NK-92 treated with Interleukin-12 subunit alpha and Interleukin-12 subunit beta, amount 100 ng/mL, for 24 hours (cell line): ENCODE measurements at regions not wholly inside any gene's neighbourhood (a gene's known extent, or its start where the extent isn't known, plus 50 kb on each side); places are given as distances from the start of the nearest gene placed in this dataset.

ENCODE experiments used
- DNase-seq: peaks from one replicate; lab custom pipeline; 2025; lab: John Stamatoyannopoulos, UW

DNA sequence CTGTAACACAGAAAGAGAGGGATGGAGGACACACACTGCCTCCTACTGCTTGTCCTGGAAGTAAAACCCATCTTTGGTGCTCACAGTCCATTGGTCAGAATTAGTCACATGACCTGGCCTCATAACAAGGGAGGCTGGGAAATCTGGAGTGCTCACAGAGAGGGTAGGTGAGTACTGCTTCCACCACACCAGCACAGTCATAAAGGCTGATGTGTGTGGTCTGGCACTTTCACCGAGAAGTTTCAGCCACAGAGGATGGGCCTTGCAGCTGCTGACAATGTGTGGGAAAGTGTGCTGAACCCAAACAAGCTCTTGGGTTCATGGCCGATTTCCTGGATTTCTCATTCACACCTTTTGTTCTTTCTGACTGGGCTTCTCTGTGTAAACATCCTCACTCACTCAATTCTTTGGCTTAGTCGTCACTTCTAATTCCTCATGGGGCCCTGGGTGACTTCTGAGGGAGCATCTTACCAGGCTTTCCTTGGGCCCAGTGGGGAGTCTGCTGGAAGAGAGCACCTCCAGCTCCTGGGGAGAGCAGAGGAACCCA lies 100.7 kb downstream of the ASB7 start:
- peak; percentile 61 for DNase-seq

DNA sequence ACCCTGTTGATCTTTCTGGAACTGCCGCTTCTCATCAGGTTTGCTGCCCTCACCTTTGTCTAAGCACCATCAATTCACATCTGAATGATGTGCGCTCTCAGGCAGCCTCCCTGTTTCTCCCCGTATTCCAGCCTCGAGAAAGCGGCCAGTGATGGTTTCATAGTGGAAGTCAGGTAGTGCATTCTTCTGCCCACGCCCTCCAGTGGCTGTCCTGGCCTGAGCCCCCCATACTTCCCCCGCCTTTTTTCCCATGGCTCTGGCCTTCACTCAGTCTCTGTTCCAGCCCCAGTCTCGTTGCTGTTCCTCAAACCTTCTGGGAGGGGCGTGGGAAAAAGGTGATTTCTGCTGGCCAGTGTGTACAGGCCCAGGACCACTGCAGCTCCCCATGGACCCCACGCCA lies 101.3 kb downstream of the ASB7 start:
- no peak for DNase-seq

DNA sequence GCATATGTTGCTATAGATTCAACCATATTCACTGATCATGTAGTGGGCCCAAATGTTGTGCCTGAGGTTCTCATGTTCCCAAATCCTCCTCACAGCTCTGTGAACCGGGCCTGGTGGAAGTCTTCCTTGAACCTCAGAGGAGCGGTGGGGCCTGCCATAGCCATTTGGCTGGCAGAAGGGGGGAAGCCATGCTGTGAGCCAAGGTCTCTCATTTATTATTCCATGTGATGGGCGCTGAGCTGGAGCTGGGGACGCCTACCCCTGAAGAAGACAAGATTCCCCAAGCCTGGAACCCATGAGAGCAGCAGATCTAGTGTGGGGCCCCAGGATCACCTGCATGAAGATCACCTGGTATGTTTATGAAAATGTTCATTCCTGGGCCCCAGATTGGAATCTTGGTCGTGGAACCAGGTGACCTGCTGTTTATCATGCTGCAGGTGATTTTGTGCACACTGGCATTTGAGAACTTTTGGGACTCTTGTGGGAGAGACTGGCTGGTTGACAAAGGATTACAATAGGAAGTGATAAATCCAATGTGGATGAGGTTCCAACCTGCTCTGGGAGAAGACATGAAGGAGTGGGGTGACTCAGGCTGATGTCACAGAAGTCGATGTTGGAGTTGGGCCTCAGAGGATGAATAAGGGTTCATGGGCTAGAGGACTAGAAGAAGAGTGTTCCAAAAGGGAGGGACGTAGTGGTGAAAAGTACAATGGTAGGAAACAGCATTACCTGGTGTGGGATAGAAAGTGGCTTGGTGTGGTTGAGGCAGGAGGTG lies 102.1 kb downstream of the ASB7 start:
- no peak for DNase-seq

DNA sequence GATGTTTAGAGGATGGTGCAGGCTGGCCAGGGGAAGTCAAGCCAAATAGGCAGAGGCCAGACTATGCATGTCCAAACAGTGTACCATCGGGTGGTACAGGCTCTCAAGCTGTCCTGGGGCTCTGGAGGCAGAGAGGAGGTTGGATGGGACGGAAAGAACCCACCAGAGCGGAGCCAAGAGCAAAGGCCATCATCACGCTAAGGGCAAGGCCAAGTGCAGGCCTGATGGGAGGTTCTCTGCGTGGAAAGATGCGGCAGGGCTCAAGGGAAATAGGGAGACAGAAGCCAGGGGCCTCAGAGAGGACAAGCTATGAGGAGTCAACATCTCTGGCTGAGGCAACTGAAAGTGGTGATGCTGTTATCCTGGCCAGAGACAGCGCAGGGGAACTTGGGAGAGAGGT lies 102.7 kb downstream of the ASB7 start:
- no peak for DNase-seq

DNA sequence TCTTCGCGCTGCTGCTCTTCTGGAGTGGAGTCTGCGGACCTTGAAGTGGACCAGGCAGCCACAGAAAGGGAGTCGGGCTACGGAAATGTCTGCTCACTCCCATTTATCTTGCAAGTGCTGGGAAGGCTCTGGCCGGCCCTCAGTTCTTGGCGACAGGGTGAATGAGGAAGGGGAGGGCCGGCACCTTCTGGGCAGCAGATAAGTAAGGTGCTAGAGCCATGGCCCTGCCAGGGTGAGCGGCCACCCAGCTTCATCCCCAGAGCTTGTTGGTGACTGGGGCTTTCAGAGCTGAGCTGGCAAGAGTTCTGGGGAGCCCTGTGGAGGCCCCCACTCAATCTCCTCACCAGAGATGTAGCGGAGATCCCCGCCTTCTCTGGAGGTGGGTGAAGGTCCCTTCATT lies 103.5 kb downstream of the ASB7 start:
- DNase-seq = no peak

DNA sequence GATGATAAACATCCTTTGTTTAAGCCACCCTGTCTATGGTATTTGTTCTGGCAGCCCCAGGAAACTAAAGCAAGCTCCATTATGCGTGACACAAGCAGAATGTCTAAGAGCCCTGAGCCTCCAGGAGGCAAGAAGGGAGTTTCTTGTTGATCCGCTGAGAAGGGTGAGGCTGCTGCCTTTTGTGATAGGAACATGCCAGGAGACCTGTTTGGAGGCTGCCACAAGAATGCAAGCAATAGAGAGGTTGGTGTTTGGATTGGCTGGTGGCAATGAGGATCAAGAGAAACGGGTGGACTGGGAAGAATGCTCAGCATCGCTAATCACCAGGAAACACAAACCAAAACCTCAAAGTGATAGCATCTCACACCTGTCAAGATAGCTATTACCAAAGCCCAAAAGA lies 104.8 kb downstream of the ASB7 start:
- DNase-seq = no peak

DNA sequence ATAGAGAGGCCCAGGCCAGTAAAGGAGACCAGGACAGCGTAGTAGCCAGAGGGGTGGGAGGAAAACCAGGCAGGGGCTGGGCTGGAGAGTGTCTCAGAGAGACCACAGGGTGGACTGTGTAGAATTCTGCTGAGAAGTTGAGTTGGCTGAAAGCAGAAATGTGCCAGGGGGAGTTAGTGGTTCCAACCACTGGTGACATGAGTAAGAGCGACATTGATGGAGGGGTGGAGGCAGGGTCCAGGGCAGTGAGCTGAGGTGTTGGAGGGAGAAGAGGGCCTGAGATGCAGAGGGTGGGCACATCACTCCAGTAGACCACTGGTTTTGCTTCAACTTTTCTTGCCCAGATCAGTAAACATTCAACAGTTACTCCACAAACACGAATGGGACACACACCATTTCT lies 106.5 kb downstream of the ASB7 start:
- DNase-seq = no peak

DNA sequence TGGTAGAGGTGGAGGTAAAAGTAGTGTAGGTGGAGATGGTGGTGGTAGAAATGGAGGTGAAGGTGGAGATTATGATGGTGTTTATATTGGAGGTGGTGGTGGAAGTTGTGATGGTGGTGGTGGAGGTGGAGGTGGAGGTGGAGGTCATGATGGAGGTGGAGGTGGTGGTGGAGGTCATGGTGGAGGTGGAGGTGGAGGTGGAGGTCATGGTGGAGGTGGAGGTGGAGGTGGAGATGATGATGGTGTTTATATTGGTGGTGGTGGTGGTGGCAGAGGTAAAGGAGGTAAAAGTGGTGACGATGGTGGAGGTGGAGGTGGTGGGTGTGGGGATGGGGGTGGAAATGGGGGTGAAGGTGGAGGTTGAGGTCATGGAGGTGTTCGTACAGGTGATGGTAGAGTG lies 107.8 kb downstream of the ASB7 start:
- DNase-seq = no peak

DNA sequence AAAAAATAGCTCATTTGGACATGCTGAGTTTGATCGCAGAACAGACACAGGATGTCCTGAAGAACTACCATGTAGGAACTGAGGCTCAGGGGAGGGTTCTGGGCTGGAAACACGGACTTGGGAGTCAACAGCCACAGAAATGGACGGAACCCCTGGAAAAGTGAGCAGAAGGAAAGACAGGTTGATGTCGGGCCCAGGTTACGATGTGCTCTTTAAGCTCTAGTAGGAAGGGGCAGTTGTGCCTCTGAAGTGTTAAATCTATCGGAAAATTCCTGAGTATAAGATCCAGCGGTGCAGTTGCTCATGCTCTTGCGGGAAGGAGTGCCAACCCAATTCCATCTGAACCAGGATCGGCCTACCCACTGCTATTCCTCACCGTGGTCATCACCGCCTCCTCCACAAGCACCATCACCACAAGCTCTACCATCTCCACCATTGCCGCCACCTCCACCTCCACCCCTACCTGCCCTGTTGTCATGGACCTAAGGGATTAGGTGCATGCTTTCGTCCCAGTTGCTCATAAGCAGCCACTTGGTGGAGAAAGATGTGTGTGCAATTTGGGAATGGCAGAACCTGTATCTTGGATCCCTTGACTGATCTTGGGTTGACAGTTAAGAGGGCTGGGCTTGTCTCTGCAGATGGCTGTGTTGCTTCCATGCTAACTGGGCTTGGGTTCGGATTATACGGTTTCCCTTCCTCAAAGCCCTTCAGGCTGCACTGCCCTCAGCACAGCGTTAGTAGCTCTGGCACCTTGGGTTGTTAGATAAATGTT lies 108.5 kb downstream of the ASB7 start:
- DNase-seq = no peak

DNA sequence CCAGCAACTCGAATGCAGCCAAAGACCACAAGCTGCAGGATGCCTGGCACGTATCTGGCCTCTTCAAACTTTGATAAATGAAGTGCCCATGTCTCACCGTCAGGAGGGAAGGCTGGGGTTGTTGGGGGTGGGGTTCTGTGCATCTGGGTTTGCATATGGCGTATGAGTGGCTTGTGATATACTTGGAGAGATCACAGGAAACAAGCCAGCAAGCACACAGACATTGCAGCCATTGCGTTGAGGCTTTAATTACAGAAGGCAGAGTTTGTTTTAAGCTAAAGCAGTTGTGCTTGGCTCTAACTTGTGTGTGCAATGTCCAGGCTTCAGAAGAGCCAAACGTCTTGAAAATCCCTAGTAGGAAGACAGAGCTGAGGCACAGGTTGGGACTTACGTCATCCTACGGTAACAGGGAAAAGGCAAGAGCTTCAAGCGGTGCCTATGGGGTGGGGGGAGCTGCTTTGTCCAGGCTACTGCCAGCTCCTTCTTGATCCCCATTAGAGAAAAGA lies 109.2 kb downstream of the ASB7 start:
- no peak for DNase-seq

DNA sequence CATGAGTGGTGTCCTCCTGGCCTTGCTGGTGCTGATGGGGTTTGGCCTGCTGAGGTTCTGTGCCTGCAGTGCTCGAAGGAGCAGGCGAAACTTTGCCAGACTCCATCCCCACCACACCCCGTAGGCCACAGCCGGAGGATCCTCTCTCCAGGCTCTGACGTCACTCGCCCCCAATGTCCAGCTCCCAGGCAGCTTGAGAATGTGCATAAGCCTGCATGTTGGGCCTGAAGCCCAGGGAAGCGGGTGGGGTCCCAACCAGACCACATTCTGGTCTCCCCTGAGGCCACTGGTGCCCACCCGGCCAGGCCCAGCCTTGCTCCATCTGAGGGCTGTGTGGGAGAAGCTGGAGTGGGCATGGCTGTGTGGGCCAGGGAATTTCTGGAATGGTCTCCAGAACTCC lies 109.8 kb downstream of the ASB7 start:
- DNase-seq = no peak

DNA sequence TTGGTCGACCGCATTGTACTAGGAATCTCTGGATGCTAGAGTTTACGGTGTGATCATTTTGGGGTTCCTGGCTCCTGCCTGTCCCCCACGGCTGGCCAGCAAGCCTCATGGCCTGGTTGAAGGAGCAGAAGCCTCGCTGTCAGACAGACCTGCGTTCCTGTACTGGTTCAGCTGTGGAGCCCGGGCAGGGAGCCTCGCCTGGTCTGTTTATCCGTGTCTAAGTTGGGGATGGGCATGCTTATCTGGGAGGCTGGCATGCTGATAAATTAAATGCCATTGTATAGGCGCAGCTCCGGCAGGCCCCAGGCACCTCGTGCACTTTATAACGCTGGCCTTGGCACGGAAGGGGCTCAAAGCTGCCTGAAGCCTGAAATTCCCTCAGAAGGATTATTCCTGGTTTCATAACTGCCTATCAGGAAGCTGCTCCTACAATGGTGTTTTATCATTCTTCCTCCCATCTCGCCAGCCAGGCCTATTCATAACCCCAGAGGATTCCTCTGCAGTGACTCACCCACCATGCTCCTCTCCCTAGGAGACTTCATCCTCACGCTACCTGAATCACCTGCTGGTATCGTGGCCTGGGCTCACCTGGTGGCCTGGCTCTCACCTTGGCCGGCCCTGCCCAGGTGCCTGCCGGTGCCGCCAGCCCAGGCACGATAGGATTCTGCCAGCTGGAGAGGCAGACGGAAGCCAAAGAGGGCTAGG lies 110.9 kb downstream of the ASB7 start:
- DNase-seq = no peak

DNA sequence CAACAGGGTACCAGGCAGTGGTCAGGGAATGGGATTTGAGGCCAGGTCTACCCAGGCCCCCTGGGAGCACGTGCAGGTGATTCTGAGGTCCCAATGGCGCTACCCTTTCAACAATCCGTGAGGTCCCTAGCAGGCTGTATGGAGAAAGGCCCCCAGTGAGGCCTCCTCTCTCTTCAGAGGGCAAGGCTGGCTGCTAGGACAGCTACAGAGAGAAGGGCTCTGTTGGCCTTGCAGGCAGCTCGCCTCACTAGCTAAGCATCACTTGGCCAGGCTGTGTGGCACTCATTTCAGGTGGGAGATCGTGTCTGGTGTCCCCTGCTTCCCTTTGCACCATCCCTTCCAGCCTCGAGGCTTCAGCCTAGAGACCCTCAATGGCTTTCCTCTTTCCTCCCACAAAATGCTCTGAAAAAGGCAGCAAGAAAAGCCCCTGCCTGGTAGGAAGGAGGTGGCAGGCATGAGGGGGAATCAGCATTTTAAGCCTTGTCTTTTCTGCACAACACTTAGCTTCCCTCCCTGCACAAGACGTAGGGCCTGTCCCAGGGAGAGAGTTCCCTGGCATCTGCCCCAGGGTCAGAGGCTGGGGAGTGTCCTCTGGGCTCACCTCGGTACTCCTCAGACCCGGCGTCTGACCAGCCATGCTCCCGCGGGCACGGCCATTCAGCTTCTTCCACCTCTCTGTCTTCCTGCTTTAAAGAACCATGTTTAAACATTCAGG lies 111.8 kb downstream of the ASB7 start:
- no peak for DNase-seq

DNA sequence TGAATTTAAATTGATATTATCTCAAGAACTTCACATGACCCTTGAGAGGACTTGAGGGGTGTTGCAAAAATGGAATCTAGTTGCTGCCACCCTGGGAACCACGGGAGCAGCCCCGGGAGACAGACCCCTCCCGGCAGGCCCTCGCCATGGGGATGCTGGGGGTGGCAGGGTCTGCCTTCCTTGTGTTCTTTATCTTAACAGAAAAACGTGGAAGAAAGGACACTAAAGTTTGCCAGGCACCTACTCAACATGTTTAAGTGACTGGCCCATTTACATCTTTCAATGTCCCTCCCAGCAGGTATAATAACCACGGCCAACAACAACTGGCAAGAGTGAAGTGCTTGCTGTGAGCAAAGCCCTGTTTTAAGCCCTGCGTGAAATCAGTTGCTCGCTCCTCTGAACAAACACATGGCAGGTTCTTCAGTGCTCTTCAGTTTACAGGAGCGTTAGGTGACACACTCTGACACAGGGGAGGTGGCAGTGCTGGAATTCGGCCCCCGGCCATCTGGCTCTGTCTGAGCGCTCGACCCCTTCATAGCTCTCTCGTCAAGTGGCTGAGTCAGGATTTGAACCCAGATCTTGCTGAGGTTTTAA lies 112.5 kb downstream of the ASB7 start:
- no peak for DNase-seq

DNA sequence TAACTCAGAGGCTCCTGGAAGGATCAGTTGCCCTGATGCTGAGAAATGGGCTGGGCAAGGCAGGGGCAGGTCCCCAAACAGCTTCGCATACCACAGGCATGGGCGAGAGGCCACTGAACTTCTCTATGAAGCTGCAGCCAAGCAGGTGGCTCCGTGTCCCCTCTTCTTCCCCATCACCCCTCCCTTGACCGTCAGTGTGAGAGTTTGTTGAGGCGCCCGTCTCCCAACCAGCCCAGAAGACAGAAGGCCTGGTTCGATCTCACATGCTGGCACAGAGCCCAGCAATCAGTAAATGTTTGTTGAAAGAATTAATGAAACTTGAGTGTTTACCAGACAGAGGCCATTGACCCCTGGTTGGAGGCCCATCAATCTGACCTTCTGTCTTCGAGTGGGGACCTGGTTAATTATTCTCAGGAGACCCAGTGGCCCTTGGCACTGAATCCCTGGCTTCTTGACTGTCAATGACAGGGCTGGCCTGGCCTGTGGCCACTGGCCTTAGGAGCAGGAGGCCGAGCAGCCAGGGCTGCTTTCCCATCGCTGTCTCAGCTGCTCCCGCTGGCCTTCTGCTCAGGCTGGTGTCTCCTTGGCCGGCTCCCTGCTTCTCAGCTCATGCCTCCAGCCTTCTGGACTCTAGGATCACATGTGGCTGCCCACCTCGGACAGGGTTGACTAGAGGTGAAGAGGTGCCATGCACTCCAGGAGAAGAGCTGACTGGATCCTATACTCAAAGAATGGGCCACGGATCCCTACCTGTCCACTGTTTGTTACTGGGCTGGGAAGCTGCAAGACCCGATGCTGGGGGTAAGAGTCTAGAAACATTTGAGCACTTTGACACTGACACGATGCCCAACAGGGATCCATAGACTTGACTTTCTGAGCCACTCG lies 113.4 kb downstream of the ASB7 start:
- no peak for DNase-seq

DNA sequence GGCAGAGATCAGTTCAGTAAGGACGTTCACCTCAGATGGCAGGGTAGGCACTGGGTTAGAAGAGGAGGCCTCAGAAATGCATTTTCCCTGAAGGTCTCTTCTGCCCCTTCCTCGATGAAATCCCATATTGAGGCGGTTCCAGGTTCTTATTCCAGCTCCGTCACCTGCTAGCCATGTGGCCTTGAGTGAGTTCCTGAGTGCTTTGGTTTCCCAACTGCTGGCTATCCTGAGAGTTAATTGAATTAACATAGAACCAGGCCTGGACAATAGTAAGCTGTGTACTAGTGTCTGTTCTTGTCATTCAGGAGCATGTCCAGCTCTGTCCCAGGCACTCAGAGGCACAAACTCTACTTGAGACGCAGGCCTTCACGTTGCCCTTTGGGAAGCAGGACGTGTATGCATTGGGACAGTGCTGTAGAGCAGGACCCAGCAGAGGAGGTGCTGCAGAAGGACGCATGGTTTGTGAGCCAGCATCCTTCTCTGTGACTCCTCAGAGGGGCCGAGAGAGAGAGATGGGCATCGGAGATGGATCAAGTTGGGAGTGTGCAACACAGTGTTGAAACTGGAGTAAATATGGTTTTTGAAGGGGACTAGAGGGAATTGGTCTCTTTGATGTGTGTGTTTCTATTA lies 114.2 kb downstream of the ASB7 start:
- DNase-seq = no peak

DNA sequence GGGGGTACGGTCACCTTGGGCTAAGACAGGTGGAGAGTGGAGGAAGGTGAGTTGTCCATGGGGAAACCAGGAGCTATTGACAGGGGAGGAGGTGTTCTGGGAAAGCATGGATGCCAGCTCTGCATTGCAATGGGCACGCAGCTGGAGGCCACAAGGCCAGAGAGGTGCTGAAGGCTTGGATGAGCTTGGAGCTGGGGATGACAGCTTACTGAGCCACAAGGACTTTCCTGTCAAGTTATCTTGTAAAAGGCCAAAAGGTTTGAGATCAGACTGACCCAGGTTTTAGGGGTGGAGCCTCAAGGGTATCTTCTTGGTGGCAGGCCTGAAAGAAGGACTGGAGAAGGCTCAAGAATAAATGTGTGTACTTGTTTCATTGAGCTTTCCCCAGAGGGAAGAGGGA lies 115.2 kb downstream of the ASB7 start:
- no peak for DNase-seq

DNA sequence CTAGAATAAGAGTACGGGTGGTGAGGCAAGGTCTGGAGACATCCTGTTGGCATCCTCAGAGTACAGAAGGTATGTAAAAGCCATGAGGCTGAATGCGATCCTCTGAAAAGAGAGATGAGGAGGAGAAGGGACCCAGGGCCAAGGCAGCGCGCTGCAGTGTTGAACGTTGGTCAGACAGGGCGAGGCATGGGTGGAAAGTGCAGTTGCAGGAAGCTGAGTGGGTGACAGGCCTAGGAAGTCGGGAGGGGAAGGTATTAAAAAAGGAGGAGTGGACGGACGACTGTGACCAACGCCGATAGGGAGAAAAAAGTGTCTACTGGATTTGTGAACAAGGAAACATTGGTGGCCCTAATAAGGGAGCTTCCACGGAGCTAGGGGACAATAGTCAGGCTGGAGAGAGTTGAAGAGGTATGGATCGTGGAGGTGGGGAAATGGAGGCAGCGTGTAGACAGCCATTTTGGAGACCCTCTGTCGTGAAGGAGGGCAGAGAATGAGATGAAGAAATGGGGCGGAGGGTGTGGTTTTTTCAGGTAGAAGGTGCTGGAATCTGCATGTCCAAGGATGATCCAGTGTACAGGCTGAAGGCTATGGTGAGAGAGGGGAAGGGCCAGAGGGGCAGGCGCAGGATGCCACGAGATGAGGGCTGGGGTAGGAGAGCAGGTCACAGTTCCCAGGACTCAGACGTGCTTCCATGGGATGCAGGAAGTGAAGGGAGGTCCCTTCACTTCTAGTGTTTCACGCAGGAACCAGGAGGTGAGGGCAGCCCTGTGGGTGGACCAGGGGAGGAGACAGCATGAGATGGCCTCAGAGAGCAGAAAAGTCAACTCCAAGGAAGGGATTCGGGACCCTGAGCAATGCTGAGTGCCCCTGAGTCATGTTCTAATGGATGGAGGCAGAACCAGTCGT lies 115.9 kb downstream of the ASB7 start:
- no peak for DNase-seq

DNA sequence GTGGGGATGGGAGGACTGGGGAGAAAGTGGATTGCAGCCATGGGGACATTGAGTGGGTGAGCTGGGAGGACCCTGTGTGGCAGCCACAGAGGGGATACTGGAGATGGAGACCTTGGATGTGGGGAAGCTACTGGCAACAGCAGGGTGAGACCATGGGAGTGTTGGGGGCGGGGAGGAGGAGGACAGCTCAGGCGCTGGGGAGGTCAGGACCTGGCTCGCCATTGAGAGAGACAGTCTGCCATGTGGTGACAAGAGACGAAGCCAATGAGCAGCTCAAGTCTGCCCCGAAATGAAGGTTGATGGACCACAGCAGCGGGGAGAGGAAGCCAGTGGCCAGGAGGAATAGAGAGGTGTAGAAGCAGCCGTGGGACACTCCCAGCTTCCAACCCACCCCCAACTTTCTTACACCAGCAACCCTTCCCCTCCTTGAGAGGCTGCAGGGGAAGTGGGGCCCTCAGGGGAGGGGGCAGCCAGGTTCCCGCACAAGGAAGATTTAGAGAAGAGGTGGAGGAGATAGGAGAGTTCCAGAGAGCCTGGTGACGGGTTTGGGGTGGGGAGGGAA lies 118.1 kb downstream of the ASB7 start:
- DNase-seq = no peak
